ENCODE measurements at regions not wholly inside any gene's neighbourhood (a gene's known extent, or its start where the extent isn't known, plus 50 kb on each side); places are given as distances from the start of the nearest gene placed in this dataset.

GRCh38 chr6:51005779-51006178 lies 187.1 kb downstream of the TFAP2B start:
- no peak for TF ChIP-seq CTCF (IDR thresholded peaks at IDR 0.05)
- no peak for TF ChIP-seq EZH2 (IDR thresholded peaks at IDR 0.05; ENCODE audit: borderline replicate concordance, insufficient read depth, low read depth, low read length, poor library complexity, severe bottlenecking)

Measured in B cell (primary cell).